CD14-positive monocyte (primary cell): ENCODE measurements at regions not wholly inside any gene's neighbourhood (a gene's known extent, or its start where the extent isn't known, plus 50 kb on each side); places are given as distances from the start of the nearest gene placed in this dataset.

Experiments
- DNase-seq, 3 donors: peaks; one replicate each; pipeline ENCODE4 v3.0.0-alpha.2; 2011 to 2022
- H2AFZ ChIP-seq: 2 replicates; pipeline ENCODE4 v1.6.0; 2012; ENCODE audit warnings: mild to moderate bottlenecking, low read depth, low read length, inconsistent platforms; ENCODE audit not compliant: insufficient read depth, poor library complexity, severe bottlenecking
- H3K27ac ChIP-seq, 2 donors: 1 replicate in 1 of 2; 2 replicates in 1 of 2; pipeline ENCODE4 v1.5.1; 2012 to 2013; ENCODE audit warnings: low read length in 2 of 2, control low read depth in 1 of 2, inconsistent platforms in 1 of 2, low read depth in 1 of 2, mild to moderate bottlenecking in 1 of 2
- H3K27me3 ChIP-seq, 2 donors: one replicate each; pipeline versions ENCODE4 v1.6.0 to v1.6.1; 2011 to 2013; ENCODE audit warnings: low read length in 2 of 2; ENCODE audit not compliant: control insufficient read depth in 2 of 2, insufficient read depth in 2 of 2
- H3K36me3 ChIP-seq, 2 donors: replicated peaks in 1 of 2; 1 replicate in 1 of 2; 2 replicates in 1 of 2; pipeline versions ENCODE4 v1.5.1 to v1.6.1; 2012 to 2013; ENCODE audit warnings: low read length in 2 of 2, control low read depth in 1 of 2, inconsistent platforms in 1 of 2, mild to moderate bottlenecking in 1 of 2; ENCODE audit not compliant: insufficient read depth in 2 of 2, control insufficient read depth in 1 of 2
- H3K4me1 ChIP-seq, 2 donors: 1 replicate in 1 of 2; 2 replicates in 1 of 2; pipeline versions ENCODE4 v1.5.1 to v1.6.1; 2012 to 2013; ENCODE audit warnings: low read length in 2 of 2, control low read depth in 1 of 2, inconsistent platforms in 1 of 2, mild to moderate bottlenecking in 1 of 2, moderate library complexity in 1 of 2; ENCODE audit not compliant: insufficient read depth in 2 of 2, control insufficient read depth in 1 of 2
- H3K4me2 ChIP-seq: replicated peaks from 2 replicates; pipeline ENCODE3; 2012; ENCODE audit warnings: low read length, moderate library complexity, mild to moderate bottlenecking; ENCODE audit not compliant: poor library complexity, severe bottlenecking; ENCODE audit errors: extremely low read depth
- H3K4me3 ChIP-seq, 3 experiments: fragments of 200-600 bp in 1 of 3; sonication (generic) in 1 of 3; replicated peaks in 1 of 3; 1 replicate in 2 of 3; 2 replicates in 1 of 3; pipeline ENCODE4 v1.5.1; 2011 to 2013; ENCODE audit warnings: low read length in 3 of 3, mild to moderate bottlenecking in 3 of 3, control low read depth in 2 of 3, low read depth in 2 of 3, inconsistent platforms in 1 of 3, moderate library complexity in 1 of 3
- H3K79me2 ChIP-seq: 2 replicates; pipeline ENCODE4 v1.6.0; 2012; ENCODE audit warnings: mild to moderate bottlenecking, control low read depth, inconsistent platforms, low read length, moderate library complexity; ENCODE audit not compliant: insufficient read depth
- H3K9ac ChIP-seq: 2 replicates; pipeline ENCODE4 v1.6.0; 2017; ENCODE audit warnings: low read length, mild to moderate bottlenecking; ENCODE audit not compliant: insufficient read depth, poor library complexity, severe bottlenecking
- H3K9me3 ChIP-seq, 2 donors: replicated peaks in 1 of 2; 1 replicate in 1 of 2; 2 replicates in 1 of 2; pipeline versions ENCODE4 v1.5.1 to v1.6.1; 2012 to 2013; ENCODE audit warnings: low read length in 2 of 2, control low read depth in 1 of 2; ENCODE audit not compliant: control insufficient read depth in 1 of 2, insufficient read depth in 1 of 2
- H4K20me1 ChIP-seq: 2 replicates; pipeline ENCODE4 v1.6.0; 2012; ENCODE audit warnings: mild to moderate bottlenecking, low read length, control low read depth, moderate library complexity; ENCODE audit not compliant: insufficient read depth
- H3K27ac Mint-ChIP-seq, 7 donors: one replicate each; pipeline ENCODE4 v1.8.0; 2020; ENCODE audit warnings: mild to moderate bottlenecking in 7 of 7, mixed read lengths in 7 of 7, moderate library complexity in 6 of 7, inconsistent platforms in 2 of 7
- H3K27me3 Mint-ChIP-seq, 3 donors: one replicate each; pipeline ENCODE4 v1.8.0; 2021 to 2022; ENCODE audit warnings: low read depth in 3 of 3, mild to moderate bottlenecking in 3 of 3, mixed read lengths in 3 of 3, moderate library complexity in 3 of 3, inconsistent platforms in 1 of 3
- H3K36me3 Mint-ChIP-seq, 2 donors: one replicate each; pipeline ENCODE4 v1.8.0; 2020; ENCODE audit warnings: mixed read lengths in 2 of 2, inconsistent platforms in 1 of 2, mild to moderate bottlenecking in 1 of 2
- H3K4me1 Mint-ChIP-seq: one replicate; pipeline ENCODE4 v1.8.0; 2020; ENCODE audit warnings: mild to moderate bottlenecking, mixed read lengths
- H3K4me3 Mint-ChIP-seq, 2 donors: one replicate each; pipeline ENCODE4 v1.8.0; 2020; ENCODE audit warnings: mild to moderate bottlenecking in 2 of 2, mixed read lengths in 2 of 2, moderate library complexity in 1 of 2
- H3K9me3 Mint-ChIP-seq, 7 donors: one replicate each; pipeline ENCODE4 v1.8.0; 2020 to 2022; ENCODE audit warnings: mixed read lengths in 7 of 7, mild to moderate bottlenecking in 6 of 7, moderate library complexity in 6 of 7, inconsistent platforms in 2 of 7
- CTCF ChIP-seq: fragments of 200-600 bp; IDR thresholded peaks from one replicate; pipeline ENCODE4 v1.8.0; 2022; ENCODE audit warnings: antibody characterized with exemption, mild to moderate bottlenecking
- WGBS: methylation state at CpG from one replicate; pipeline ENCODE4 v1.1.5; 2013; ENCODE audit warnings: missing lambda C conversion rate; ENCODE audit not compliant: insufficient coverage; 5-methylcytosine and 5-hydroxymethylcytosine counted together
- intact Hi-C, 2 donors: fragments of 100-400 bp; cut with micrococcal nuclease; formaldehyde crosslinking; loops; one replicate each; pipeline versions ENCODE4 v1.15.0 to v1.15.1; 2023

GRCh38 chr10:110436554-110437350 lies 61.0 kb upstream of the DUSP5 start:
- no peak overlapping the region for H3K4me2 ChIP-seq
- H3K4me3 ChIP-seq, result no peak overlapping the region
- WGBS, result 100% methylated on average over 3 of the region's 9 CpGs
- Mint-ChIP-seq H3K27ac (no peak overlapping the region), H3K4me1 (peaks cover 13% of the 10 kb centered on the region), H3K4me3 (no peak overlapping the region), H3K9me3 (peaks cover 0 to 6% (median 0%) of the 10 kb centered on the region in 7 donors), H3K36me3 (no peaks in the 10 kb centered on the region), H3K27me3 (peaks cover 0 to 3% (median 2%) of the 10 kb centered on the region in 3 donors)
- no peak for TF ChIP-seq CTCF
- H4K20me1 ChIP-seq, result no peaks in the 10 kb centered on the region
- H3K9me3 ChIP-seq, result no peaks in the 10 kb centered on the region
- H3K27me3 ChIP-seq, result no peaks in the 10 kb centered on the region
- no peak overlapping the region for H2AFZ ChIP-seq
- H3K27ac ChIP-seq, result no peak overlapping the region
- H3K9ac ChIP-seq, result no peak overlapping the region
- DNase-seq, result no peak
- intact Hi-C loops, result no loop called here
- peaks cover 0 to 10% of the 10 kb centered on the region in 2 donors for H3K4me1 ChIP-seq
- no peaks in the 10 kb centered on the region for H3K79me2 ChIP-seq
- no peaks in the 10 kb centered on the region for H3K36me3 ChIP-seq

- Mint-ChIP-seq H3K4me3 (no peak overlapping the region), H3K9me3 (peaks cover 0 to 6% (median 0%) of the 10 kb centered on the region in 7 donors), H3K27ac (no peak overlapping the region), H3K36me3 (no peaks in the 10 kb centered on the region), H3K4me1 (peaks cover 12% of the 10 kb centered on the region), H3K27me3 (peaks cover 0 to 1% (median 0%) of the 10 kb centered on the region in 3 donors)
- Histone ChIP-seq H3K9ac (no peak overlapping the region), H3K4me1 (peaks cover 0 to 5% of the 10 kb centered on the region in 2 donors), H3K4me3 (no peak overlapping the region), H3K4me2 (no peak overlapping the region), H4K20me1 (no peaks in the 10 kb centered on the region), H3K36me3 (no peaks in the 10 kb centered on the region), H3K9me3 (no peaks in the 10 kb centered on the region), H3K27ac (no peak overlapping the region), H2AFZ (no peak overlapping the region), H3K79me2 (no peaks in the 10 kb centered on the region), H3K27me3 (no peaks in the 10 kb centered on the region)
- 90% methylated on average over 2 of the region's 3 CpGs for WGBS
- no peak for TF ChIP-seq CTCF
- intact Hi-C loops, result no loop called here
- no peak for DNase-seq
These were observed 60.4 kb upstream of the DUSP5 start for GRCh38 chr10:110437351-110437605.
